Mesendoderm (in vitro differentiated cells): ENCODE measurements at regions not wholly inside any gene's neighbourhood (a gene's known extent, or its start where the extent isn't known, plus 50 kb on each side); places are given as distances from the start of the nearest gene placed in this dataset.

Experiments
- DNase-seq: peaks from one replicate; pipeline ENCODE4 v3.0.0; 2013
- H2AK5ac ChIP-seq: 2 replicates; pipeline ENCODE4 v1.6.1; 2013; ENCODE audit warnings: low read length, inconsistent platforms
- H2BK120ac ChIP-seq: 2 replicates; pipeline ENCODE4 v1.6.1; 2013; ENCODE audit warnings: low read depth, mild to moderate bottlenecking, low read length, moderate library complexity, mixed read lengths
- H2BK15ac ChIP-seq: replicated peaks from 2 replicates; pipeline ENCODE4 v1.6.1; 2013; ENCODE audit warnings: low read depth, mild to moderate bottlenecking, moderate library complexity
- H2BK5ac ChIP-seq: 2 replicates; pipeline ENCODE4 v1.6.1; 2013; ENCODE audit warnings: low read length, inconsistent platforms
- H3K18ac ChIP-seq: 2 replicates; pipeline ENCODE4 v1.6.1; 2013; ENCODE audit warnings: mild to moderate bottlenecking, low read length, mixed read lengths
- H3K23ac ChIP-seq: one replicate; pipeline ENCODE4 v1.6.1; 2013; ENCODE audit warnings: low read length
- H3K27ac ChIP-seq: 2 replicates; pipeline ENCODE4 v1.5.1; 2013; ENCODE audit warnings: low read depth, mild to moderate bottlenecking, inconsistent platforms, low read length, moderate library complexity
- H3K27me3 ChIP-seq: 2 replicates; pipeline ENCODE4 v1.6.1; 2013; ENCODE audit warnings: low read length, control low read depth, mild to moderate bottlenecking, inconsistent platforms; ENCODE audit not compliant: insufficient read depth, poor library complexity
- H3K36me3 ChIP-seq: 2 replicates; pipeline ENCODE4 v1.6.1; 2013; ENCODE audit warnings: low read length, inconsistent platforms; ENCODE audit not compliant: control insufficient read depth, insufficient read depth
- H3K4ac ChIP-seq: one replicate; pipeline ENCODE4 v1.6.1; 2013; ENCODE audit warnings: low read depth, mild to moderate bottlenecking, low read length, moderate library complexity
- H3K4me1 ChIP-seq: 2 replicates; pipeline ENCODE4 v1.6.1; 2013; ENCODE audit warnings: low read depth, low read length, inconsistent platforms; ENCODE audit not compliant: control insufficient read depth
- H3K4me2 ChIP-seq: 2 replicates; pipeline ENCODE4 v1.6.1; 2013; ENCODE audit warnings: low read length
- H3K4me3 ChIP-seq: 2 replicates; pipeline ENCODE4 v1.5.1; 2013; ENCODE audit warnings: mild to moderate bottlenecking, low read length
- H3K56ac ChIP-seq: one replicate; pipeline ENCODE4 v1.6.1; 2013; ENCODE audit warnings: low read length
- H3K79me1 ChIP-seq: 2 replicates; pipeline ENCODE4 v1.6.1; 2013; ENCODE audit warnings: low read length, inconsistent platforms
- H3K79me2 ChIP-seq: 2 replicates; pipeline ENCODE4 v1.6.1; 2013; ENCODE audit warnings: mild to moderate bottlenecking, low read length; ENCODE audit not compliant: control insufficient read depth, insufficient read depth
- H3K9ac ChIP-seq: 2 replicates; pipeline ENCODE4 v1.6.1; 2013; ENCODE audit warnings: low read length, inconsistent platforms
- H4K5ac ChIP-seq: one replicate; pipeline ENCODE4 v1.6.1; 2013; ENCODE audit warnings: low read length
- H4K8ac ChIP-seq: one replicate; pipeline ENCODE4 v1.6.1; 2013; ENCODE audit warnings: low read depth, mild to moderate bottlenecking, control low read depth, low read length, moderate library complexity
- WGBS: extraction: QIAGEN DNeasy Blood & Tissue Kit; methylation state at CpG from one replicate; pipeline ENCODE4 v1.1.7; 2013; ENCODE audit warnings: low lambda C conversion rate, missing lambda C conversion rate; ENCODE audit not compliant: insufficient coverage; ENCODE audit errors: extremely low coverage; 5-methylcytosine and 5-hydroxymethylcytosine counted together

DNA sequence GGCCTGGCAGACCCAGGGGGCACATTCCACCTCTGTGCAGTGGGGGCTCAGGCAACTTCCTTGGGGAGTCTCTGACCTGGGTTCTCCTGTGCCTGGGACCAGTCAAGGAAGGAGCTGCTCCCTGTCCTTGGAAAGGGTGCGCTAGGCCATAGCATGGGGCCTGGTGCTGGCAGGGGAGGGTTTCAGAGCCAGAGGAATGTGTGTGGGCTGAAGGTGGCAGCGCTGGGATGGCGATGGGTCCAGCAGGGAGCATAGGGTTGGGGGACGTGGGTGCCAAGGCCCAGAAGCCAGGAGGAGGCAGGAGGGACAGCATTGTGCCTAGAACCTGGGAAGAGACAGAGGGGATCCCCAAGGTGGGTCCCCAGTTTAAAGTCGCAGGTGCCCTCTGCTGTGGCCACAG is 66.3 kb upstream of the TUBA3E start:
- Histone ChIP-seq H2BK120ac (no peak overlapping the region), H3K4me3 (no peak overlapping the region), H3K27ac (no peak overlapping the region), H4K8ac (no peak overlapping the region), H2AK5ac (no peak overlapping the region), H3K9ac (no peak overlapping the region), H2BK15ac (no peak overlapping the region), H3K4ac (no peak overlapping the region), H4K5ac (no peak overlapping the region), H3K4me1 (no peaks in the 10 kb centered on the region), H3K27me3 (no peaks in the 10 kb centered on the region), H3K18ac (no peak overlapping the region), H3K4me2 (no peak overlapping the region), H3K79me1 (no peaks in the 10 kb centered on the region), H3K36me3 (no peaks in the 10 kb centered on the region), H3K79me2 (no peaks in the 10 kb centered on the region), H3K56ac (no peak overlapping the region), H3K23ac (no peak overlapping the region), H2BK5ac (no peak overlapping the region)
- WGBS, result no CpG with 5 or more reads among the region's 5 CpGs
- DNase-seq, result no peak

DNA sequence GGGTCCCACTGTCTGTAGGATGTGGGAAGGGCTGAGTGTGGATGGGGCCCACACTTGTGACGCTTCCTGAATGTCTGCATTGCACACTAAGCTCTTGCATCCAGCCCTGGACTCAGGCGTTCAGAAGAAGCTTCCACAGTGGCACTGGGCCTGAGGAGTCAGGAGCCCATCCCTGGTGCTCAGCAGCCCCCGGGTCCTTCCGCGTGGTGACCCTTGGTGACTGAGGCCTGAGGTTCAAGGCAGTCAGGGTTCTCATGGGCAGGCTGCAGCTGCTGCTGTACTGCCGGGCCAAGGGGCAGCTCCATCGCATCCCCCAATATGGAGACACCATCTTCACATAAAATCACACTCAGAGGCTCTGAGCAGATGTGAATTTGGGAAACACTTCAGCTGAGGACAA is 65.8 kb upstream of the TUBA3E start:
- H3K27ac ChIP-seq, result no peak overlapping the region
- WGBS, result no CpG with 5 or more reads among the region's 7 CpGs
- no peak overlapping the region for H2AK5ac ChIP-seq
- H3K79me1 ChIP-seq, result no peaks in the 10 kb centered on the region
- H2BK120ac ChIP-seq, result no peak overlapping the region
- no peak overlapping the region for H2BK15ac ChIP-seq
- H3K4me2 ChIP-seq, result no peak overlapping the region
- H3K56ac ChIP-seq, result no peak overlapping the region
- H3K4ac ChIP-seq, result no peak overlapping the region
- H3K79me2 ChIP-seq, result no peaks in the 10 kb centered on the region
- H3K27me3 ChIP-seq, result no peaks in the 10 kb centered on the region
- no peak overlapping the region for H3K23ac ChIP-seq
- DNase-seq, result no peak
- no peaks in the 10 kb centered on the region for H3K4me1 ChIP-seq
- no peak overlapping the region for H2BK5ac ChIP-seq
- no peak overlapping the region for H4K5ac ChIP-seq
- H3K18ac ChIP-seq, result no peak overlapping the region
- H3K9ac ChIP-seq, result no peak overlapping the region
- no peaks in the 10 kb centered on the region for H3K36me3 ChIP-seq
- no peak overlapping the region for H3K4me3 ChIP-seq
- H4K8ac ChIP-seq, result no peak overlapping the region

DNA sequence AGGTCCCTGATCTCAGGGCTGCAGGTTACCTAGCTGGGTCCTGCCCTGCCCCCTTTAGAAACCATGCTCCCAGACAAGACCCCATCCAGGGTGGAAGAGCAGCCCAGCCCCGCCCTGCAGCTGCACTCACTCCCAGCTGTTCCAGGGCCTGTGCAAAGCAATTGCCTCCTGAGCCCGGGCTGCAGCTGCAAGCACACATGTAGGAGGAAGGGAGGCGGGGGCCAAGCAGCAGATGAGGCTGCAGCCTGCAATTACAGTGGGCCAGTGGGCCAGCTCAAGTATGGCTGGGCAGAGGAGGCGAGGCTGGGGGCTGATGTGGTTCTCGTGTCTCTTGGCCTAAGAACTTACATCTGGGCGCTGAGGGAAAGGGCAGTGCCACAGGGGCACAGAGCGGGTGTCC is 65.4 kb upstream of the TUBA3E start:
- no peaks in the 10 kb centered on the region for H3K79me1 ChIP-seq
- H3K4me1 ChIP-seq, result no peaks in the 10 kb centered on the region
- H2AK5ac ChIP-seq, result no peak overlapping the region
- H3K4me2 ChIP-seq, result no peak overlapping the region
- no peak for DNase-seq
- H3K4ac ChIP-seq, result no peak overlapping the region
- no peak overlapping the region for H3K18ac ChIP-seq
- H3K27me3 ChIP-seq, result no peaks in the 10 kb centered on the region
- no peak overlapping the region for H2BK120ac ChIP-seq
- H3K23ac ChIP-seq, result no peak overlapping the region
- H3K36me3 ChIP-seq, result no peaks in the 10 kb centered on the region
- H2BK15ac ChIP-seq, result no peak overlapping the region
- H3K79me2 ChIP-seq, result no peaks in the 10 kb centered on the region
- no CpG with 5 or more reads among the region's 7 CpGs for WGBS
- no peak overlapping the region for H3K4me3 ChIP-seq
- no peak overlapping the region for H3K9ac ChIP-seq
- H2BK5ac ChIP-seq, result no peak overlapping the region
- no peak overlapping the region for H3K56ac ChIP-seq
- no peak overlapping the region for H4K5ac ChIP-seq
- no peak overlapping the region for H3K27ac ChIP-seq
- no peak overlapping the region for H4K8ac ChIP-seq

DNA sequence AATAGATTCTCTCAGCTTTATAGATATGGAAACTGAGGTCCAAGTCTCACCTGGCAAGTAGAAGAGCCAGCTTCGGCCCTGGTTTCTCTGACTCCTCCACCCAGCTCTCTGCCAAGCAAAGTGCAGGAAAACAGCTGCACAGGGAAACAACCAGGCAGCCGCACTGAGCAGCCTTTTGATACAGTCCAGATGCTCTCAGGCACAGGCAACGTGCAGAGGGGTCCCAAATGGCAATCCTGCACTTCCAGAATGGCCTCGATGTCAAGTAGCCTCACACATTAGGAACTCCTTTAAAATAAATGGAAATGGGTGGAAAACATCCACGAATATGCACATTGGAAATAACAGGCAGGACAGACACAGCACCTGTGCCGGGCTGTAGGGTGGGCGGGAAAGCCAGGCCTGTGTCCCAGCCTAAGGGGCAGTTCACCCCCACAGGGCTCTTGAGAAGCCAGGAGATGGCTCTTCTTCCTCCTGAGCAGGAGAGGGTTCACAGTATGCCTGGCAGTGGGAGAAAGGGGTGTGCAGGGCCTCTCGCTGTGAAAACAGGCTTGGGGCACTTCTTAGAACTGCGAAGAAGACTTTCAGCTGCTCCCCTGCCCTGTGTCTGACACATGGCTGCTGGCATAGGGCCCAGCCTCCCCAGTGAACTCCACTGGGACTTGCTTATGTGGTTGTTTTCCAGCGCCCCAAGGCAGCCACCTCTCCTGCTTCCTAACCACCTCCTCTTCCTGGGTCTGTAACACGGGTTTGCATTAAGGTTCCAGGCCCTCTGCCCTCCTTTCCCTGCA is 63.9 kb upstream of the TUBA3E start:
- Histone ChIP-seq H3K36me3 (no peaks in the 10 kb centered on the region), H3K79me2 (no peaks in the 10 kb centered on the region), H3K79me1 (no peaks in the 10 kb centered on the region), H3K9ac (no peak overlapping the region), H3K4me1 (no peaks in the 10 kb centered on the region), H2BK15ac (no peak overlapping the region), H2BK5ac (no peak overlapping the region), H3K18ac (no peak overlapping the region), H3K56ac (no peak overlapping the region), H4K8ac (no peak overlapping the region), H3K27ac (no peak overlapping the region), H2AK5ac (no peak overlapping the region), H4K5ac (no peak overlapping the region), H3K23ac (no peak overlapping the region), H3K27me3 (no peaks in the 10 kb centered on the region), H3K4me2 (no peak overlapping the region), H2BK120ac (no peak overlapping the region), H3K4me3 (no peak overlapping the region), H3K4ac (no peak overlapping the region)
- WGBS, result no CpG with 5 or more reads among the region's 11 CpGs
- DNase-seq, result peak; percentile 6

DNA sequence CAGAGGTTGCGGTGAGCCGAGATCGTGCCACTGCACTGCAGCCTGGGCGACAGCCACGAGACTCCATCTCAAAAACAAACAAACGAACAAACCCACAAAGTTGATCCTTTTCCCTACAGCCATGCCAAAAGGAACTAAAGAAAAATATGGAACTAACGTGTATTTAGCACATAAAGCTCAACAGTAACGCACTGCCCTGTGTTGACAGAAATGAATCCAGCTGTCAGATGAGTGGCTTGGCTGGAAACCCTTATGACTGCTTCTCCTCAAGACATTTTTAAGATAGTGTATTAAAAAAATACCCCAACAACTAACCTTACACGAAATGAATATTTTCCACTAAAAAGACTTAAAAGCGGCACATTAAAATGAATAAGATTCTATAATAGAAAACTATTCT is 62.9 kb upstream of the TUBA3E start:
- DNase-seq, result no peak
- Histone ChIP-seq H3K4me3 (no peak overlapping the region), H3K4ac (no peak overlapping the region), H3K79me1 (no peaks in the 10 kb centered on the region), H3K27ac (no peak overlapping the region), H3K79me2 (no peaks in the 10 kb centered on the region), H3K4me2 (no peak overlapping the region), H3K18ac (no peak overlapping the region), H3K56ac (no peak overlapping the region), H4K8ac (no peak overlapping the region), H2BK15ac (no peak overlapping the region), H3K9ac (no peak overlapping the region), H2AK5ac (no peak overlapping the region), H4K5ac (no peak overlapping the region), H3K4me1 (no peaks in the 10 kb centered on the region), H3K36me3 (no peaks in the 10 kb centered on the region), H2BK120ac (no peak overlapping the region), H3K23ac (no peak overlapping the region), H2BK5ac (no peak overlapping the region), H3K27me3 (no peaks in the 10 kb centered on the region)
- 100% methylated on average over 2 of the region's 10 CpGs for WGBS

DNA sequence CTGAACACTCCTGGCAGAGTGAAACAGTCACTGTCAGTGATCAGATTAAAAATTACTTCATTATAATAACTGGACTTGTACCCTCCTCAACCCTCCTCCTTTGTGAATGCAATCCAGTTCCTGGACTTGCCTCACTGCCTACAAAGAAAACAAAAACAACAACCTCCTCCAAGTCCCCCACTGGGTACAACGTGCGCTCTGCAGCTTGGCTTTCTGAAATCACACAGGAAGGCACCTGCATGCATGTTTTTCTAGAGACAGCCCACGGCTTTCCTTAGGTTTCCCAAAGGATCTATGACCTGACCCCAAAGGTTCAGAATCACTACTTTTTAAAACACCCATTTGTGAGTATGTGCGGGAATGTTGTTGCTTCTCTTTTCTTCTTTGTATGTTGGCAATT is 61.4 kb upstream of the TUBA3E start:
- no peak overlapping the region for H2BK15ac ChIP-seq
- H4K8ac ChIP-seq, result no peak overlapping the region
- no peak overlapping the region for H3K56ac ChIP-seq
- no peak overlapping the region for H2AK5ac ChIP-seq
- no peaks in the 10 kb centered on the region for H3K36me3 ChIP-seq
- H3K27me3 ChIP-seq, result no peaks in the 10 kb centered on the region
- no peak overlapping the region for H3K27ac ChIP-seq
- no peak for DNase-seq
- WGBS, result no CpG with 5 or more reads among the region's 4 CpGs
- H2BK120ac ChIP-seq, result no peak overlapping the region
- no peaks in the 10 kb centered on the region for H3K79me2 ChIP-seq
- H3K18ac ChIP-seq, result no peak overlapping the region
- no peak overlapping the region for H4K5ac ChIP-seq
- no peaks in the 10 kb centered on the region for H3K4me1 ChIP-seq
- no peak overlapping the region for H3K23ac ChIP-seq
- no peak overlapping the region for H3K4me3 ChIP-seq
- H3K4me2 ChIP-seq, result no peak overlapping the region
- no peaks in the 10 kb centered on the region for H3K79me1 ChIP-seq
- no peak overlapping the region for H3K9ac ChIP-seq
- no peak overlapping the region for H2BK5ac ChIP-seq
- no peak overlapping the region for H3K4ac ChIP-seq
